Mammary epithelial cell (primary cell): ENCODE measurements at regions not wholly inside any gene's neighbourhood (a gene's known extent, or its start where the extent isn't known, plus 50 kb on each side); places are given as distances from the start of the nearest gene placed in this dataset.

Experiments used
- CTCF ChIP-seq, 2 donors: IDR thresholded peaks in 1 of 2; conservative IDR thresholded peaks in 1 of 2; 2 replicates each; pipeline ENCODE4 v1.5.1; 2011 to 2012; ENCODE audit warnings: inconsistent platforms in 2 of 2, low read length in 2 of 2, mild to moderate bottlenecking in 2 of 2, control low read depth in 1 of 2, low read depth in 1 of 2; ENCODE audit not compliant: insufficient read depth in 1 of 2; ENCODE audit errors: extremely low read depth in 1 of 2
- EZH2 ChIP-seq: IDR thresholded peaks from 2 replicates; pipeline ENCODE4 v1.6.1; 2012; ENCODE audit warnings: low read length, inconsistent platforms, borderline replicate concordance

GRCh38 chr5:17339841-17340240, 122.4 kb downstream of the BASP1 start:
- TF ChIP-seq CTCF (conservative IDR thresholded peaks at IDR 0.05 in 1 of 2, IDR thresholded peaks at IDR 0.05 in 1 of 2; ENCODE audit: extremely low read depth in 1 of 2, insufficient read depth in 1 of 2, low read depth in 1 of 2, low read length in 2 of 2) = no peak
- no peak for TF ChIP-seq EZH2
